Tibial artery (tissue), 4 donors: ENCODE measurements at regions not wholly inside any gene's neighbourhood (a gene's known extent, or its start where the extent isn't known, plus 50 kb on each side); places are given as distances from the start of the nearest gene placed in this dataset.

ENCODE experiments used
- DNase-seq, 2 donors: peaks; one replicate each; pipeline ENCODE4 v3.0.0-alpha.2; 2019
- H3K27ac ChIP-seq, 2 donors: fragments of 200-600 bp; sonication (generic) in 1 of 2; 1 replicate in 1 of 2; 2 replicates in 1 of 2; pipeline ENCODE4 v1.5.1; 2018 to 2019; ENCODE audit warnings: mild to moderate bottlenecking in 1 of 2
- H3K27me3 ChIP-seq, 2 donors: fragments of 200-600 bp; sonication (generic) in 1 of 2; one replicate each; pipeline versions ENCODE4 v1.5.1 to v1.6.0; 2016 to 2019
- H3K36me3 ChIP-seq, 3 donors: fragments of 200-600 bp; sonication (generic) in 2 of 3; one replicate each; pipeline ENCODE4 v1.5.1; 2016 to 2019; ENCODE audit warnings: mild to moderate bottlenecking in 2 of 3
- H3K4me1 ChIP-seq, 4 donors: fragments of 200-600 bp; sonication (generic) in 2 of 4; 1 replicate in 3 of 4; 2 replicates in 1 of 4; pipeline ENCODE4 v1.5.1; 2016 to 2019
- H3K4me3 ChIP-seq, 2 donors: fragments of 200-600 bp; sonication (generic) in 1 of 2; 1 replicate in 1 of 2; 2 replicates in 1 of 2; pipeline ENCODE4 v1.5.1; 2018 to 2019; ENCODE audit warnings: mild to moderate bottlenecking in 2 of 2
- H3K9me3 ChIP-seq, 3 donors: fragments of 200-600 bp; sonication (generic) in 1 of 3; one replicate each; pipeline ENCODE4 v1.5.1; 2016 to 2019
- CTCF ChIP-seq, 2 experiments: fragments of 200-600 bp in 1 of 2; fragments of 450-650 bp in 1 of 2; IDR thresholded peaks; one replicate each; pipeline ENCODE4 v1.5.1; 2017 to 2019; ENCODE audit warnings: antibody characterized with exemption in 2 of 2, mild to moderate bottlenecking in 1 of 2, moderate library complexity in 1 of 2
- intact Hi-C: fragments of 100-400 bp; cut with DNase I; formaldehyde crosslinking; loops from one replicate; pipeline ENCODE4 v1.15.0; 2023; ENCODE audit warnings: low total_unique reads

GRCh38 chr9:82606492-82607382, 456.2 kb downstream of the RASEF start:
- intact Hi-C loops, result no loop called here
- no peaks in the 10 kb centered on the region for H3K36me3 ChIP-seq
- TF ChIP-seq CTCF (IDR thresholded peaks at IDR 0.05), result peak; percentile 54 to 57
- H3K4me1 ChIP-seq, result peaks cover 0 to 8% (median 0%) of the 10 kb centered on the region in 4 donors
- H3K9me3 ChIP-seq, result no peaks in the 10 kb centered on the region
- H3K4me3 ChIP-seq, result no peak overlapping the region
- H3K27ac ChIP-seq, result no peak overlapping the region
- no peak for DNase-seq
- H3K27me3 ChIP-seq, result peaks cover 0 to 2% of the 10 kb centered on the region in 2 donors

- Histone ChIP-seq H3K4me1 (peaks cover 0 to 8% (median 0%) of the 10 kb centered on the region in 4 donors), H3K36me3 (no peaks in the 10 kb centered on the region), H3K9me3 (no peaks in the 10 kb centered on the region), H3K27me3 (peaks cover 0 to 2% of the 10 kb centered on the region in 2 donors), H3K27ac (no peak overlapping the region), H3K4me3 (no peak overlapping the region)
- no peak for TF ChIP-seq CTCF (IDR thresholded peaks at IDR 0.05)
- intact Hi-C loops, result no loop called here
- no peak for DNase-seq
Measured at GRCh38 chr9:82608487-82608886, 454.5 kb downstream of the RASEF start.

GRCh38 chr9:82612942-82613341, 450.0 kb downstream of the RASEF start:
- intact Hi-C loops, result no loop called here
- H3K27me3 ChIP-seq, result peaks cover 0 to 2% of the 10 kb centered on the region in 2 donors
- no peak for DNase-seq
- H3K9me3 ChIP-seq, result no peaks in the 10 kb centered on the region
- no peak for TF ChIP-seq CTCF (IDR thresholded peaks at IDR 0.05)
- no peak overlapping the region for H3K4me3 ChIP-seq
- no peaks in the 10 kb centered on the region for H3K36me3 ChIP-seq
- H3K27ac ChIP-seq, result no peak overlapping the region
- H3K4me1 ChIP-seq, result no peaks in the 10 kb centered on the region

- Histone ChIP-seq H3K4me3 (no peak overlapping the region), H3K27me3 (peaks cover 0 to under 1% of the 10 kb centered on the region in 2 donors), H3K9me3 (no peaks in the 10 kb centered on the region), H3K27ac (no peak overlapping the region), H3K4me1 (no peaks in the 10 kb centered on the region), H3K36me3 (no peaks in the 10 kb centered on the region)
- no peak for DNase-seq
- intact Hi-C loops, result no loop called here
- no peak for TF ChIP-seq CTCF (IDR thresholded peaks at IDR 0.05)
Measured at GRCh38 chr9:82613498-82613897, 449.4 kb downstream of the RASEF start.

- Histone ChIP-seq H3K36me3 (no peaks in the 10 kb centered on the region), H3K27ac (no peak overlapping the region), H3K27me3 (no peaks in the 10 kb centered on the region), H3K4me3 (no peak overlapping the region), H3K4me1 (no peaks in the 10 kb centered on the region), H3K9me3 (no peaks in the 10 kb centered on the region)
- no peak for DNase-seq
- intact Hi-C loops, result no loop called here
- TF ChIP-seq CTCF (IDR thresholded peaks at IDR 0.05), result no peak
Measured at GRCh38 chr9:82616545-82616944, 446.4 kb downstream of the RASEF start.
